PFSK-1 (cell line): ENCODE measurements at regions not wholly inside any gene's neighbourhood (a gene's known extent, or its start where the extent isn't known, plus 50 kb on each side); places are given as distances from the start of the nearest gene placed in this dataset.

Experiments
- POLR2AphosphoS5 ChIP-seq: IDR thresholded peaks from 2 replicates; pipeline ENCODE4 v1.6.1; 2012; ENCODE audit warnings: low read depth, mild to moderate bottlenecking, control low read depth, low read length, moderate library complexity
- SIN3A ChIP-seq: IDR thresholded peaks from 2 replicates; pipeline ENCODE4 v1.6.1; 2012; ENCODE audit warnings: mild to moderate bottlenecking, low read length, moderate library complexity, borderline replicate concordance; ENCODE audit not compliant: insufficient read depth
- TAF1 ChIP-seq: IDR thresholded peaks from 2 replicates; pipeline ENCODE4 v1.6.1; 2012; ENCODE audit warnings: low read length, control low read depth, borderline replicate concordance; ENCODE audit not compliant: insufficient read depth
- TF ChIP-seq, protein P1 (sequence below), 2 experiments: IDR thresholded peaks; 2 replicates each; pipeline versions ENCODE4 v1.6.1 to v1.8.0; 2011 to 2012; ENCODE audit warnings: low read depth in 2 of 2, low read length in 2 of 2, control low read depth in 1 of 2, inconsistent platforms in 1 of 2, mild to moderate bottlenecking in 1 of 2, moderate library complexity in 1 of 2; ENCODE audit not compliant: insufficient read depth in 1 of 2

- TF ChIP-seq TAF1 (no peak), POLR2AphosphoS5 (no peak), SIN3A (no peak)
- TF ChIP-seq, protein P1, sequence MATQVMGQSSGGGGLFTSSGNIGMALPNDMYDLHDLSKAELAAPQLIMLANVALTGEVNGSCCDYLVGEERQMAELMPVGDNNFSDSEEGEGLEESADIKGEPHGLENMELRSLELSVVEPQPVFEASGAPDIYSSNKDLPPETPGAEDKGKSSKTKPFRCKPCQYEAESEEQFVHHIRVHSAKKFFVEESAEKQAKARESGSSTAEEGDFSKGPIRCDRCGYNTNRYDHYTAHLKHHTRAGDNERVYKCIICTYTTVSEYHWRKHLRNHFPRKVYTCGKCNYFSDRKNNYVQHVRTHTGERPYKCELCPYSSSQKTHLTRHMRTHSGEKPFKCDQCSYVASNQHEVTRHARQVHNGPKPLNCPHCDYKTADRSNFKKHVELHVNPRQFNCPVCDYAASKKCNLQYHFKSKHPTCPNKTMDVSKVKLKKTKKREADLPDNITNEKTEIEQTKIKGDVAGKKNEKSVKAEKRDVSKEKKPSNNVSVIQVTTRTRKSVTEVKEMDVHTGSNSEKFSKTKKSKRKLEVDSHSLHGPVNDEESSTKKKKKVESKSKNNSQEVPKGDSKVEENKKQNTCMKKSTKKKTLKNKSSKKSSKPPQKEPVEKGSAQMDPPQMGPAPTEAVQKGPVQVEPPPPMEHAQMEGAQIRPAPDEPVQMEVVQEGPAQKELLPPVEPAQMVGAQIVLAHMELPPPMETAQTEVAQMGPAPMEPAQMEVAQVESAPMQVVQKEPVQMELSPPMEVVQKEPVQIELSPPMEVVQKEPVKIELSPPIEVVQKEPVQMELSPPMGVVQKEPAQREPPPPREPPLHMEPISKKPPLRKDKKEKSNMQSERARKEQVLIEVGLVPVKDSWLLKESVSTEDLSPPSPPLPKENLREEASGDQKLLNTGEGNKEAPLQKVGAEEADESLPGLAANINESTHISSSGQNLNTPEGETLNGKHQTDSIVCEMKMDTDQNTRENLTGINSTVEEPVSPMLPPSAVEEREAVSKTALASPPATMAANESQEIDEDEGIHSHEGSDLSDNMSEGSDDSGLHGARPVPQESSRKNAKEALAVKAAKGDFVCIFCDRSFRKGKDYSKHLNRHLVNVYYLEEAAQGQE (IDR thresholded peaks at IDR 0.05; ENCODE audit: insufficient read depth in 1 of 2, low read depth in 2 of 2, low read length in 2 of 2) = no peak
Measured at GRCh38 chr22:48431536-48432315, 1395.9 kb downstream of the BRD1 start.
